Right lobe of liver (tissue), 6 donors: ENCODE measurements at regions not wholly inside any gene's neighbourhood (a gene's known extent, or its start where the extent isn't known, plus 50 kb on each side); places are given as distances from the start of the nearest gene placed in this dataset.

Source experiments
- ATAC-seq, 4 donors: fragments of 200-7000 bp; cut with Tn5 transposase; one replicate each; pipeline ENCODE4 v1.9.1; 2020; ENCODE audit warnings: mild to moderate bottlenecking in 4 of 4, moderate library complexity in 4 of 4
- DNase-seq, 3 donors: peaks; one replicate each; pipeline ENCODE4 v3.0.0-alpha.2; 2020
- H3K27ac ChIP-seq, 3 donors: fragments of 200-600 bp; one replicate each; pipeline ENCODE4 v1.8.0; 2022
- H3K27me3 ChIP-seq, 2 donors: fragments of 200-600 bp; one replicate each; pipeline ENCODE4 v1.8.0; 2022
- H3K36me3 ChIP-seq, 4 donors: fragments of 200-600 bp; sonication (generic) in 1 of 4; one replicate each; pipeline versions ENCODE4 v1.5.1 to v1.8.0; 2017 to 2022; ENCODE audit warnings: control low read depth in 1 of 4
- H3K4me1 ChIP-seq, 4 donors: fragments of 200-600 bp; sonication (generic) in 1 of 4; one replicate each; pipeline versions ENCODE4 v1.5.1 to v1.8.0; 2017 to 2022; ENCODE audit warnings: control low read depth in 1 of 4
- H3K4me3 ChIP-seq, 3 donors: fragments of 200-600 bp; one replicate each; pipeline ENCODE4 v1.8.0; 2022
- H3K9me3 ChIP-seq, 4 donors: fragments of 200-600 bp; sonication (generic) in 1 of 4; one replicate each; pipeline versions ENCODE4 v1.5.1 to v1.8.0; 2017 to 2022; ENCODE audit warnings: control low read depth in 1 of 4
- CTCF ChIP-seq, 4 donors: fragments of 200-600 bp in 3 of 4; fragments of 450-650 bp in 1 of 4; IDR thresholded peaks; one replicate each; pipeline versions ENCODE4 v1.5.1 to v1.8.0; 2016 to 2022; ENCODE audit warnings: antibody characterized with exemption in 4 of 4, mild to moderate bottlenecking in 2 of 4
- POLR2A ChIP-seq: fragments of 450-650 bp; IDR thresholded peaks from one replicate; pipeline ENCODE4 v1.6.1; 2017; ENCODE audit warnings: antibody characterized with exemption, mild to moderate bottlenecking
- WGBS: methylation state at CpG from one replicate; pipeline ENCODE4 v1.1.6; 2018; ENCODE audit warnings: low coverage, low lambda C conversion rate; ENCODE audit not compliant: insufficient coverage; ENCODE audit errors: missing lambda C conversion rate; 5-methylcytosine and 5-hydroxymethylcytosine counted together
- intact Hi-C, 2 donors: fragments of 100-400 bp; cut with DNase I; formaldehyde crosslinking; loops; one replicate each; pipeline versions ENCODE4 v1.11.2 to v1.14.1; 2022
- donor health status: DM: no; HTN: yes; CAD: no.
- donor health status: DM: no; HTN: no; CAD: no.
- donor health status: DM: no; HTN: no; CAD: no.
- donor health status: DM: no; HTN: yes; CAD: no.
- donor health status: DM: no; HTN: yes; CAD: no.

DNA sequence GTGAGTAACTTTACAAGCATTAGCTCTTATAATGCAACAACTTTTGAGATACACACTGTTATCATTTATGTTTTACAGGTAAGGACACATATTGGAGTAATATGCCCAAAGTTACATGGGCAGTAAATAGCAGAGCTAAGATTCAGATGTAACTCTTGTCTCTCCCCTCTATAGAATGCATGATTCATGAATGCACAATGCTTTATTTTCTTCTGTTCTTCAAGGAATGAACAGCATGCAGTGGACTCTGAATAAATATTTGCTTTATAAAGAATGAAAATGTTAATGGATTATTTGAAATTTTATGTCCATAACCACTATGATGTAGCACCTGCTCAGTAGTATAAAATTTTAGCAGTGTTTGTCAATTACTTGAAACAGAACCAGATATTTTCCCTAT lies 629.5 kb downstream of the KCTD16 start:
- no peaks in the 10 kb centered on the region for H3K36me3 ChIP-seq
- no peak overlapping the region for H3K27ac ChIP-seq
- H3K27me3 ChIP-seq: no peaks in the 10 kb centered on the region
- DNase-seq (no peak), ATAC-seq (no peak)
- no peak overlapping the region for H3K4me3 ChIP-seq
- H3K9me3 ChIP-seq: no peaks in the 10 kb centered on the region
- TF ChIP-seq CTCF (IDR thresholded peaks at IDR 0.05) (no peak), POLR2A (no peak)
- intact Hi-C loops: no loop called here
- H3K4me1 ChIP-seq: no peaks in the 10 kb centered on the region

GRCh38 chr5:144798595-144798994 lies 627.9 kb downstream of the KCTD16 start:
- Histone ChIP-seq H3K27ac (no peak overlapping the region), H3K4me3 (no peak overlapping the region), H3K4me1 (no peaks in the 10 kb centered on the region), H3K27me3 (no peaks in the 10 kb centered on the region), H3K9me3 (no peaks in the 10 kb centered on the region), H3K36me3 (no peaks in the 10 kb centered on the region)
- no peak for ATAC-seq
- 67% methylated on average over 1 of the region's 1 CpG for WGBS
- intact Hi-C loops: no loop called here
- TF ChIP-seq POLR2A (no peak), CTCF (IDR thresholded peaks at IDR 0.05) (no peak)
- no peak for DNase-seq

DNA sequence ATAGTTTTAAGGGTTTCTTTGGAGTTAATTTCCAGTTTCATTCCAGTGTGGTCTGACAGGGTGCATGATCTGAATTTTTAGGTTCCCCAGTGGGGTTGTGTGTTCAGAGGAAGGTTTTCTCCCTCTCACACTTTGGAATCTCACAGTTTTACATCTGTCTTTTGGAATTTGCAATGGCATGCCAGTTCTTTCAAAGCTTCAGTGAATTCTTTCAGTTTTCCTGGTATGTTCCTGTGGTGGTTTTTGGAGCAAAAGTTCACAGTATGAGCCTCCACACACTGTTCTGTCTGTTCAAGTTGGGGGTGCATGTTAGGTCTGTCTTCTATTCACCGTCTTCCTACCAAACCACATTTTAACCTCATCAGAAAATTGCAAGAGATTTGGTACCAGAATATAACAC lies 624.2 kb downstream of the KCTD16 start:
- 69% methylated on average over 1 of the region's 1 CpG for WGBS
- Histone ChIP-seq H3K4me1 (no peaks in the 10 kb centered on the region), H3K9me3 (no peaks in the 10 kb centered on the region), H3K27me3 (no peaks in the 10 kb centered on the region), H3K27ac (no peak overlapping the region), H3K36me3 (no peaks in the 10 kb centered on the region), H3K4me3 (no peak overlapping the region)
- TF ChIP-seq CTCF (IDR thresholded peaks at IDR 0.05) (no peak), POLR2A (no peak)
- no peak for DNase-seq
- intact Hi-C loops: no loop called here
- no peak for ATAC-seq

DNA sequence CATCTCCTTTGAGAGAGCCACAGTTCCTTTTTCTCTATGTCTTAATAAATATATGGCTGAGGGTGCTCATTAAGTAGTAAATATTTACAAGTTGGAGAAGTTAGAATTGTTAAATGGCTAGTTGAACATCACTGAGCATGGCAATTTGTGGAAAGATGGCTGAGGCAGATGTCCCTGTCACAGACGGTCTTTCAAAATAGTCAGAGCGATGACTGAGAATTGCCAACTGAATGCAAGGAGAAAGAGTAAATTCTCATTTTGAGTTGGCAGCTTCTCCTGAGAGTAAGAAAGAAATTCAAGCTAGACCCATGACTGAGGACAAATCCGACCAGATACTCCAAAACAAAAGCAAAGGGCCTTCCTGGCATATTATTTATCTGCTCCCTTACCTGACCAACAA lies 617.9 kb downstream of the KCTD16 start:
- intact Hi-C loops: no loop called here
- H3K9me3 ChIP-seq: no peaks in the 10 kb centered on the region
- no peak overlapping the region for H3K4me3 ChIP-seq
- TF ChIP-seq POLR2A: no peak
- no peak for TF ChIP-seq CTCF (IDR thresholded peaks at IDR 0.05)
- H3K27me3 ChIP-seq: no peaks in the 10 kb centered on the region
- no peak overlapping the region for H3K27ac ChIP-seq
- H3K36me3 ChIP-seq: no peaks in the 10 kb centered on the region
- DNase-seq: no peak
- 38% methylated on average over 3 of the region's 3 CpGs for WGBS
- no peak for ATAC-seq
- no peaks in the 10 kb centered on the region for H3K4me1 ChIP-seq

- WGBS: 83% methylated on average over 1 of the region's 1 CpG
- DNase-seq: no peak
- intact Hi-C loops: no loop called here
These were observed 617.4 kb downstream of the KCTD16 start for GRCh38 chr5:144788046-144788445.

More at GRCh38 chr5:144788046-144788445, 617.4 kb downstream of the KCTD16 start:
- TF ChIP-seq POLR2A (no peak), CTCF (IDR thresholded peaks at IDR 0.05) (no peak)
- Histone ChIP-seq H3K4me1 (no peaks in the 10 kb centered on the region), H3K4me3 (no peak overlapping the region), H3K27ac (no peak overlapping the region), H3K36me3 (no peaks in the 10 kb centered on the region), H3K27me3 (no peaks in the 10 kb centered on the region), H3K9me3 (no peaks in the 10 kb centered on the region)
- ATAC-seq: no peak
